GM12891 (cell line): ENCODE measurements at regions not wholly inside any gene's neighbourhood (a gene's known extent, or its start where the extent isn't known, plus 50 kb on each side); places are given as distances from the start of the nearest gene placed in this dataset.

Experiments used
- POLR2A ChIP-seq: IDR thresholded peaks from 2 replicates; pipeline ENCODE4 v1.6.1; 2011; ENCODE audit warnings: low read depth, low read length, control low read depth
- POLR2AphosphoS5 ChIP-seq: IDR thresholded peaks from 2 replicates; pipeline ENCODE4 v1.6.1; 2011; ENCODE audit warnings: low read depth, low read length, control low read depth
- POU2F2 ChIP-seq: IDR thresholded peaks from 2 replicates; pipeline ENCODE4 v1.6.1; 2011; ENCODE audit warnings: low read depth, mild to moderate bottlenecking, control low read depth, low read length, moderate library complexity
- SPI1 ChIP-seq: IDR thresholded peaks from 2 replicates; pipeline ENCODE4 v1.6.1; 2011; ENCODE audit warnings: low read depth, low read length, control low read depth
- TAF1 ChIP-seq: IDR thresholded peaks from 2 replicates; pipeline ENCODE4 v1.6.1; 2011; ENCODE audit warnings: low read depth, low read length, control low read depth

GRCh38 chr2:16214861-16215260 is 274.5 kb downstream of the MYCN start:
- no peak for TF ChIP-seq POLR2AphosphoS5
- TF ChIP-seq POLR2A: no peak
- no peak for TF ChIP-seq TAF1
- no peak for TF ChIP-seq SPI1
- no peak for TF ChIP-seq POU2F2
